ENCODE measurements at regions not wholly inside any gene's neighbourhood (a gene's known extent, or its start where the extent isn't known, plus 50 kb on each side); places are given as distances from the start of the nearest gene placed in this dataset.
A peak's percentile ranks its signal among the peaks of the same experiment; 100 is the strongest.

DNA sequence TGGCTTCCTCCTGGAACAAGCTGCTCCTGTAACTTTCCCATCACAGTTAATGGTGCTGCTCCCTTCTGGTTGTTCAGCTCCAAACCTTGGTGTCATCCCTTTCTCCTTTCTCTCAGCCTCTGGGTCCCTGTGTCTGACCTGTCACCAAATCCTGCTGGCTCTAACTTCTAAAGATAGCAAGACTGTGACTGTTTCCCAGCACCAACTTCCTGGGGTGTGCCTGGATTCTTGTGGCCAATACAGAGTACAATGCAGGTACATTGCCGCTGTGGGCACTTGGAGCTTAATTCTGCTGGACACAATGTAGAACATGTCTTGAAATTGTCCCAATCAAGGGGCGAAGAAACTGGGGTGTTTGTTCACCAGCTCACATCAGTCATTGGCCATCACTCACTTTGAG is 156.7 kb upstream of the CSF3R start:
- 83% methylated on average over 1 of the region's 2 CpGs for WGBS (ENCODE audit: insufficient coverage)
- H3K4me1 ChIP-seq (ENCODE audit: control insufficient read depth, insufficient read depth, low read length), result peaks cover 23% of the 10 kb centered on the region

DNA sequence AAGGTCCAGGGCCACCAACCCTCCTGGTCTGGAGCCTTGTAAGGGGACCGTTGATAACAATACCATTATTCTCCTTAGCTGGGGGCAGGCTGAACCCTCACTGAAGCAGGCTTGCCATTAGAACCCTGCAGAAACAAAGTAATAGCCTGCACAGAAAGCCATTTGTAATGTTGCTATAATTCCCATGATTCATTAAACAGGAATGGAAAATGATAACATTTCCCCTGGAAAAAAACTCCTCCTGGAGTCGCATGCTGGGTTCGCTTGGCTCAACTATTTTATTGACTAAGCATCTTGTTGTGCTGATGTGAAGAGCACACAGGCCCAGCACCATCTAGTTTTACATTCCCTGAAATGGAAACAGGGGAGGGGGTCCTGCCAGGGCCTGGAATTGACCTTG is 155.6 kb upstream of the CSF3R start:
- 70% methylated on average over 1 of the region's 3 CpGs for WGBS (ENCODE audit: insufficient coverage)
- H3K4me1 ChIP-seq (ENCODE audit: control insufficient read depth, insufficient read depth, low read length), result peaks cover 18% of the 10 kb centered on the region
- no peak overlapping the region for H3K27ac ChIP-seq (ENCODE audit: low read depth, low read length)
- peak in 1 of 6 donors; percentile 70 for DNase-seq (ENCODE audit: low read depth in 4 of 6, low spot score in 6 of 6)
- no peaks in the 10 kb centered on the region for H3K27me3 ChIP-seq (ENCODE audit: control insufficient read depth, insufficient read depth, low read length)
- H3K9me3 ChIP-seq (ENCODE audit: control insufficient read depth, insufficient read depth, low read length), result no peaks in the 10 kb centered on the region
- no peak overlapping the region for H3K4me3 ChIP-seq (ENCODE audit: low read depth, low read length)
- H3K36me3 ChIP-seq (ENCODE audit: control insufficient read depth, insufficient read depth, low read length), result no peaks in the 10 kb centered on the region

More for the DNA sequence above, 156.7 kb upstream of the CSF3R start:
- no peak for DNase-seq (ENCODE audit: low read depth in 4 of 6, low spot score in 6 of 6)
- Histone ChIP-seq H3K27me3 (ENCODE audit: control insufficient read depth, insufficient read depth, low read length) (no peaks in the 10 kb centered on the region), H3K9me3 (ENCODE audit: control insufficient read depth, insufficient read depth, low read length) (no peaks in the 10 kb centered on the region), H3K36me3 (ENCODE audit: control insufficient read depth, insufficient read depth, low read length) (no peaks in the 10 kb centered on the region), H3K4me3 (ENCODE audit: low read depth, low read length) (no peak overlapping the region), H3K27ac (ENCODE audit: low read depth, low read length) (no peak overlapping the region)

DNA sequence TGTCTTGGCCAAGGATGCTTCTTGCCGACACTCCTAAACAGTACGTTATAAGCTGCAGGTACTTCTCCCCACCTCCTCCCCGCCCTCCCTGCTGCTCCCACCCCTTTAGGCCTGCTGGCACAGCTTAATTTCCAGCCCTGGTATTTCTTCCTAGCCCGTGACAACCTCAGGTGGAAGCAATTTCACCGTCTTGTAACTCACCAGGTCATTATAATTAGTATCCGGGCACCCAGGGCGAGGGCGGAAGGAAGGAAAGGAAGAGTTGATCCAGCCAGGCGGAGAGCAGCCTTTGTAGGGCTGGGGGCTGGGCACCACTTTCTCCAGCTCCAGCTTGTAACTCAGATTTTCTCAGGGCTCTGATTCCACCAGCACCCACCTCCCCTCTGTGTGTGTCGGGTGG is 153.5 kb upstream of the CSF3R start:
- Histone ChIP-seq H3K4me1 (ENCODE audit: control insufficient read depth, insufficient read depth, low read length) (peaks cover 12% of the 10 kb centered on the region), H3K36me3 (ENCODE audit: control insufficient read depth, insufficient read depth, low read length) (no peaks in the 10 kb centered on the region), H3K27me3 (ENCODE audit: control insufficient read depth, insufficient read depth, low read length) (no peaks in the 10 kb centered on the region), H3K4me3 (ENCODE audit: low read depth, low read length) (no peak overlapping the region), H3K9me3 (ENCODE audit: control insufficient read depth, insufficient read depth, low read length) (no peaks in the 10 kb centered on the region), H3K27ac (ENCODE audit: low read depth, low read length) (no peak overlapping the region)
- DNase-seq (ENCODE audit: low read depth in 4 of 6, low spot score in 6 of 6), result peak in 1 of 6 donors; percentile 69
- WGBS (ENCODE audit: insufficient coverage), result 65% methylated on average over 3 of the region's 10 CpGs

DNA sequence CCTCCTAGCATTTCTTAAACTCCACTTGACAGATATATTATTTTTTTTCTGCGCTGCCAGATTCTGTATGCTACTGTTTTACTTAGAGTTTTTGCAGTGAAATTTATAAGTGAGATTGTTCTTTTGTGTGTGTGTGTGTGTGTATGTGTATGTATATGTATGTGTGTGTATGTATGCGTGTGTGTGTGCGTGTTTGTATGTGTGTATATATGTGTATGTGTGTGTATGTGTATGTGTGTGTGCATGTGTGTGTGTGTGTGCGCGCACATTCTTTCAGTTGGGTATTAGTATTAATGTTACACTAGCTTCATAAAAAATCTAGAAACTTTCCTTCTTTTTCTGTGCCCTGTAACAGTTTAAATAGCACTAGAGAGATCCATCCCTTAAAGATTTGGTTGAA is 152.6 kb upstream of the CSF3R start:
- WGBS (ENCODE audit: insufficient coverage), result no CpG with 5 or more reads among the region's 5 CpGs
- DNase-seq (ENCODE audit: low read depth in 4 of 6, low spot score in 6 of 6), result no peak
- no peaks in the 10 kb centered on the region for H3K36me3 ChIP-seq (ENCODE audit: control insufficient read depth, insufficient read depth, low read length)
- H3K27ac ChIP-seq (ENCODE audit: low read depth, low read length), result no peak overlapping the region
- no peak overlapping the region for H3K4me3 ChIP-seq (ENCODE audit: low read depth, low read length)
- peaks cover 12% of the 10 kb centered on the region for H3K4me1 ChIP-seq (ENCODE audit: control insufficient read depth, insufficient read depth, low read length)
- no peaks in the 10 kb centered on the region for H3K27me3 ChIP-seq (ENCODE audit: control insufficient read depth, insufficient read depth, low read length)
- no peaks in the 10 kb centered on the region for H3K9me3 ChIP-seq (ENCODE audit: control insufficient read depth, insufficient read depth, low read length)

DNA sequence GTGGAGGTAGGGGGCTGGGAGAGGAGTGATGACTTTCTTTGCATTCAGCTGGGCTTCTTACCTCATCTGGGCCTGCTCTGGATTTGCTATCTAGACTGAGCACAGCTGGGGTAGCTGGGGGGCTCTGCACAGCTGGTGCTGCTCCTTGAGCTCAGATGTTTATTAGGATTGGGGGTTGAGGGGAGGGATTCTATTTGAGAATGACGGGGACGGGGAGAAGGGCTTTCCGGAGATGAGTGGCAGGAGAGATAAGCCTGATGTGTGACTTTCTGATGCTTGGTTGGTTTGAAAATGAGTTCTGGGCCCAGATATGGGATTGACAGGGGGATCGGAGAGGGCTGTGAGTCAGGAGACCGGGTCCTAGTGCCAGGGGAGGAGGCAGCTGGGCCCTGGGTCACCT is 146.1 kb upstream of the CSF3R start:
- H3K36me3 ChIP-seq (ENCODE audit: control insufficient read depth, insufficient read depth, low read length), result no peaks in the 10 kb centered on the region
- DNase-seq (ENCODE audit: low read depth in 4 of 6, low spot score in 6 of 6), result no peak
- H3K4me3 ChIP-seq (ENCODE audit: low read depth, low read length), result no peak overlapping the region
- H3K4me1 ChIP-seq (ENCODE audit: control insufficient read depth, insufficient read depth, low read length), result peaks cover 12% of the 10 kb centered on the region
- 81% methylated on average over 5 of the region's 5 CpGs for WGBS (ENCODE audit: insufficient coverage)
- H3K27me3 ChIP-seq (ENCODE audit: control insufficient read depth, insufficient read depth, low read length), result no peaks in the 10 kb centered on the region
- H3K27ac ChIP-seq (ENCODE audit: low read depth, low read length), result no peak overlapping the region
- no peaks in the 10 kb centered on the region for H3K9me3 ChIP-seq (ENCODE audit: control insufficient read depth, insufficient read depth, low read length)

DNA sequence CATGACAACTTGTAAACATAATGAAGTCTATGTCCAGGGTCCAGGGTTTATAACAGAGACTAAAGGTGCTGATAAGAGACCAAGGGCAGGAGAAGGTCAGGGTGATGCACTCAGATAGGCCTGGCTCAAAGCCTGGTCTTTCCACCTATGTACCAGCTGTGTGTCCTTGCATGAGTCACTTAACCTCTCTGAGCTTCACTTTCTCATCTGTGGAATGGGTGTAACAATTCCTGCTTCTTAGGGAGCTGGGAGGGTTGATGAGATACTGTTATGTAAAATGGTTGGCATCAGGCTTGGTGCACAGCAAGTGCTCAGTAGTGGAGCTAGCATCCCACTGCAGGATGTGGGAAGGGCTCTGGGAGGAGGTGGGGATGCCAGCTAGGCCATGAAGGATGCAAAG is 143.7 kb upstream of the CSF3R start:
- no peaks in the 10 kb centered on the region for H3K36me3 ChIP-seq (ENCODE audit: control insufficient read depth, insufficient read depth, low read length)
- peaks cover 12% of the 10 kb centered on the region for H3K4me1 ChIP-seq (ENCODE audit: control insufficient read depth, insufficient read depth, low read length)
- no peak overlapping the region for H3K4me3 ChIP-seq (ENCODE audit: low read depth, low read length)
- no peak for DNase-seq (ENCODE audit: low read depth in 4 of 6, low spot score in 6 of 6)
- no peaks in the 10 kb centered on the region for H3K27me3 ChIP-seq (ENCODE audit: control insufficient read depth, insufficient read depth, low read length)
- no peak overlapping the region for H3K27ac ChIP-seq (ENCODE audit: low read depth, low read length)
- no peaks in the 10 kb centered on the region for H3K9me3 ChIP-seq (ENCODE audit: control insufficient read depth, insufficient read depth, low read length)

DNA sequence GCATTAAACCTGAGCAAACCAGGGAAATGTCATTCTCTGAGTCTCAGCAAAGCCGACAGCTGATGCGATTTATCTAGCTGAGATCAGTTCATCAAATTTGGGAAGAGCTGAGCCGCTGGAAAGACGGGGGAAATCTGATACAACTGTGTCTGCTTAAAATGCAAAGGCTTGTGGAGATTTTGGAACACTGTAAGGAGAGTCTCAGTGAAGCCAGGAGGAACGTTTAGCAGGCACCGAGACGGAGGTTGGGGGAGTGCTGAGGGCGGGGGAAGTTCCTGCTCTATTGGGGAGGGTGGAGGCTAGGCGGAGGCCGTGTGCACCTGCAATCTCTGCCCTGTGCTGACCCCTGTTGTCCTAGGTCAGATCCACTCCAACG is 143.2 kb upstream of the CSF3R start:
- DNase-seq (ENCODE audit: low read depth in 4 of 6, low spot score in 6 of 6), result peak in 1 of 6 donors; percentile 64
- Histone ChIP-seq H3K9me3 (ENCODE audit: control insufficient read depth, insufficient read depth, low read length) (no peaks in the 10 kb centered on the region), H3K4me1 (ENCODE audit: control insufficient read depth, insufficient read depth, low read length) (peaks cover 12% of the 10 kb centered on the region), H3K27me3 (ENCODE audit: control insufficient read depth, insufficient read depth, low read length) (no peaks in the 10 kb centered on the region), H3K36me3 (ENCODE audit: control insufficient read depth, insufficient read depth, low read length) (no peaks in the 10 kb centered on the region), H3K4me3 (ENCODE audit: low read depth, low read length) (no peak overlapping the region), H3K27ac (ENCODE audit: low read depth, low read length) (no peak overlapping the region)
- 34% methylated on average over 10 of the region's 11 CpGs for WGBS (ENCODE audit: insufficient coverage)

DNA sequence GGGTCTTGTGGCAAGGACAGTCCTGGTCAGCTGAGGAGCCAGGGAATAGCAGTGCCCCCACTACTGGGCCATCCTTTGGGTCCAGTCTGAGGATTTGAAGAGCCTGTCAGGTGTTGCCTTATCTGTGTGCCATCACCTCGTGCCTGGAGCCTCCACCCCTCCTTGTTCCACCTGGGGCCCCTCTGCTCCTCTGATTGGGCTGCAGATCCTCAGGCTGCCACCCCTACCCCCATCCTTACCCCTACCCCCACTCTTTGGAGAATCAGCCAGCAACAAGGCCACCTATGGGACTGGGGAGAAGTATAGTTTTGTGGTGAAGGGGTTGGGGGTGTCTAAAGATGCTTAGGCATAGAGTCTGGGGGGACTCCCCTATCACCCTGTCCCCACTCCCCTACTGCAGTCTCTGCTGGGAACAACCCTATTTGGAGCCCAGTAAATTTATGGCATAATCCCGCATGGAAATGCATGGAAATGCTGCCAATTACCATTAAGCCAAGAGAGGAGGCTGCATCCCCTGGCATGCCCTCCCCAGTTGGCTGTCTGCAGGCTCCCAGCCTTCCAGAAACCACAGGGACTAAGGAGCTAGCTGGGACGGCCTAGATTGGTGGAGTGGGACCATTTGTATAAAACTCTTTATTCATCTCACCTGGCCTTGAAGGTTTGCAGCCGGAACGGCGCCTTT is 142.7 kb upstream of the CSF3R start:
- WGBS (ENCODE audit: insufficient coverage), result 44% methylated on average over 5 of the region's 6 CpGs
- H3K36me3 ChIP-seq (ENCODE audit: control insufficient read depth, insufficient read depth, low read length), result no peaks in the 10 kb centered on the region
- H3K4me3 ChIP-seq (ENCODE audit: low read depth, low read length), result no peak overlapping the region
- peak in 1 of 6 donors; percentile 91 for DNase-seq (ENCODE audit: low read depth in 4 of 6, low spot score in 6 of 6)
- no peaks in the 10 kb centered on the region for H3K27me3 ChIP-seq (ENCODE audit: control insufficient read depth, insufficient read depth, low read length)
- H3K27ac ChIP-seq (ENCODE audit: low read depth, low read length), result no peak overlapping the region
- H3K4me1 ChIP-seq (ENCODE audit: control insufficient read depth, insufficient read depth, low read length), result peaks cover 12% of the 10 kb centered on the region
- no peaks in the 10 kb centered on the region for H3K9me3 ChIP-seq (ENCODE audit: control insufficient read depth, insufficient read depth, low read length)

DNA sequence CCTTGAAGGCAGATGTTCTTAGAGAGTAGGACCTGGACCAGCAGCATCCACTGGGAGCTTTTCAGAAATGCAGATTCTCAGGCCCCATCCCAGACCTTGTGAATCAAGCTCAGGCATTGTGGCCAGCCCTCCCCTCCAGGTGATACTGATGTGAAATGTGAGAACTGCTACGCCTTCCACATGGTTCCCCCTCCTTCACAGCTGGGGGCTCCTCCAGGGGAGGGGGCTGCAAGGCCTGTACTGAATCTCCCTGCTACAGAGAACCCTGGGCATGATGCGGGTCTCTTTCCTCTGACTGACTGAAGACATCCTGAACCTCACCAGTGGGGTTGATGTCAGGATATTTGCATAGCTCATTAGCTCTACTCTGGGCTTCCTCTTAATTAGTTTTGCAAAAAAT is 141.8 kb upstream of the CSF3R start:
- DNase-seq (ENCODE audit: low read depth in 4 of 6, low spot score in 6 of 6), result no peak
- no peaks in the 10 kb centered on the region for H3K27me3 ChIP-seq (ENCODE audit: control insufficient read depth, insufficient read depth, low read length)

DNA sequence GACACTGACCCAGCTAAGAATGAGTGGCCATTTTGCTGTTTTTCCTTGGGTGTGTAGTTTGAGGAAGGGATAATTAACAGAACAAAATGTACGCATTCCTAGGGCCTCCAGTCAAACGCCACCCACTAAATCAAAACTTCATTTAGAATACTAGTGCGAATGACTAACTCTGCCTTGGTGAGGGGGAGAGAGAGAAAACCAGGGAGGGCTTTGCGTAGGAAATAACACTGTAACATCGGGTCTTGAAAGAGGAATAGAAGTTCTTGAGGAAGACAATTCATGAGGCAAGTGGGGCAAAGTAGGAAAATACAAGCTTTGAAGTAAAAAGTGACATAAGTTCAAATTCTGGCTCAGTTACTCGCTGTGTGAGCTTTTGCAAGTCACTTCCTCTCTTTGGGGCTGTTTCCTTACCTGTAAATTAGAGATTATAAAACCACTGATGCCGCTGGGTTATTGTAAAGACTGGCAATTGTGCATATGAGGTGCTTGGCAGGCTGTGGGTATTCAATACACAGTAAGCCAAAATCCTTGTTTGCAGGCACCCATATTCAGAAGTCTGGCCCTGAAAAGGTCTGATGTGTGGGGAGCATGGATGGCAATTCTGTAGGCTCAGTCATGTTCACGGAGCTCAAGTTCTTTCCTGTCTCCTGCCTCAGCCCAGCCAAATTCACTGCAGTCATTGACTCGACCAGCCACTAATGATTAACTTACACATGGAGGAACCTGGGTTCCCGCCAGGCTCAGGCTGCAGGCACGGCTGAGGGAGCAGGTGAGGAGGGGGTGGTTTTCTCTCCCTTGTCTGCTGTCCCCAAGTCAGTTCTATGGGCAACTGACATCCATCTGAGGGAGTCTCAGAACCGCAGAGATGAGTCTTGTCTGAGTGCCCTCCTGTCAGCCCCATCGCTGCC is 140.3 kb upstream of the CSF3R start:
- Histone ChIP-seq H3K36me3 (ENCODE audit: control insufficient read depth, insufficient read depth, low read length) (no peaks in the 10 kb centered on the region), H3K9me3 (ENCODE audit: control insufficient read depth, insufficient read depth, low read length) (no peaks in the 10 kb centered on the region), H3K27me3 (ENCODE audit: control insufficient read depth, insufficient read depth, low read length) (no peaks in the 10 kb centered on the region), H3K4me3 (ENCODE audit: low read depth, low read length) (no peak overlapping the region), H3K4me1 (ENCODE audit: control insufficient read depth, insufficient read depth, low read length) (peaks cover 12% of the 10 kb centered on the region), H3K27ac (ENCODE audit: low read depth, low read length) (no peak overlapping the region)
- DNase-seq (ENCODE audit: low read depth in 4 of 6, low spot score in 6 of 6), result no peak
- 71% methylated on average over 6 of the region's 13 CpGs for WGBS (ENCODE audit: insufficient coverage)

More for the DNA sequence above, 141.8 kb upstream of the CSF3R start:
- no peaks in the 10 kb centered on the region for H3K9me3 ChIP-seq (ENCODE audit: control insufficient read depth, insufficient read depth, low read length)
- H3K4me1 ChIP-seq (ENCODE audit: control insufficient read depth, insufficient read depth, low read length), result peaks cover 12% of the 10 kb centered on the region
- H3K4me3 ChIP-seq (ENCODE audit: low read depth, low read length), result no peak overlapping the region
- H3K27ac ChIP-seq (ENCODE audit: low read depth, low read length), result no peak overlapping the region
- no peaks in the 10 kb centered on the region for H3K36me3 ChIP-seq (ENCODE audit: control insufficient read depth, insufficient read depth, low read length)
- 40% methylated on average over 1 of the region's 2 CpGs for WGBS (ENCODE audit: insufficient coverage)
